ENCODE measurements at regions not wholly inside any gene's neighbourhood (a gene's known extent, or its start where the extent isn't known, plus 50 kb on each side); places are given as distances from the start of the nearest gene placed in this dataset.

DNA sequence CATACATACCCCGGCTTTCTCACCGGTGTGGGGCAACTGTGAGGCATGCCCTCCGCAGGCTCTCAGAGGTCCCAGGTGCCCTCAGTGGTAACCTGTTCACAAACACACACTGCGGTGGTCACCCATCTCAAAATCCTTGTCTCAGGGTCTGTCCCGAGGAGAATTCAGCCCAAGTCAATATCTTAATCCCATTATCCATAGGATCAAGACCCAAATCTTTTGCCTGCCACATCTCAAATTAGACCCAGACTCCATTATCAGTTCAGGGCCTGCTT is 140.8 kb downstream of the CDC5L start:
- Histone ChIP-seq H4K20me1 (ENCODE audit: insufficient read depth, low read length, poor library complexity, severe bottlenecking) (no peaks in the 10 kb centered on the region), H2AFZ (ENCODE audit: low read length) (no peak overlapping the region), H3K4me2 (ENCODE audit: low read depth, low read length, poor library complexity, severe bottlenecking) (no peak overlapping the region), H3F3A (ENCODE audit: low read depth) (no peaks in the 10 kb centered on the region), H3K9ac (ENCODE audit: low read depth, low read length, poor library complexity, severe bottlenecking) (no peak overlapping the region), H3K9me3 (ENCODE audit: insufficient read depth, low read depth, low read length) (no peaks in the 10 kb centered on the region), H3K79me2 (ENCODE audit: insufficient read depth, low read length) (no peaks in the 10 kb centered on the region), H3K4me3 (ENCODE audit: low read length, poor library complexity, severe bottlenecking) (no peak overlapping the region), H3K27me3 (ENCODE audit: insufficient read depth, low read length, poor library complexity, severe bottlenecking) (no peaks in the 10 kb centered on the region), H3K36me3 (ENCODE audit: insufficient read depth, low read length) (no peaks in the 10 kb centered on the region), H3K4me1 (ENCODE audit: insufficient read depth, low read length, poor library complexity, severe bottlenecking) (peaks cover 23% of the 10 kb centered on the region), H3K9me2 (replicated peaks; ENCODE audit: low read depth, low read length) (no peaks in the 10 kb centered on the region)
- TF ChIP-seq EZH2phosphoT487 (IDR thresholded peaks at IDR 0.05; ENCODE audit: borderline replicate concordance) = no peak
- TF ChIP-seq, protein P1, sequence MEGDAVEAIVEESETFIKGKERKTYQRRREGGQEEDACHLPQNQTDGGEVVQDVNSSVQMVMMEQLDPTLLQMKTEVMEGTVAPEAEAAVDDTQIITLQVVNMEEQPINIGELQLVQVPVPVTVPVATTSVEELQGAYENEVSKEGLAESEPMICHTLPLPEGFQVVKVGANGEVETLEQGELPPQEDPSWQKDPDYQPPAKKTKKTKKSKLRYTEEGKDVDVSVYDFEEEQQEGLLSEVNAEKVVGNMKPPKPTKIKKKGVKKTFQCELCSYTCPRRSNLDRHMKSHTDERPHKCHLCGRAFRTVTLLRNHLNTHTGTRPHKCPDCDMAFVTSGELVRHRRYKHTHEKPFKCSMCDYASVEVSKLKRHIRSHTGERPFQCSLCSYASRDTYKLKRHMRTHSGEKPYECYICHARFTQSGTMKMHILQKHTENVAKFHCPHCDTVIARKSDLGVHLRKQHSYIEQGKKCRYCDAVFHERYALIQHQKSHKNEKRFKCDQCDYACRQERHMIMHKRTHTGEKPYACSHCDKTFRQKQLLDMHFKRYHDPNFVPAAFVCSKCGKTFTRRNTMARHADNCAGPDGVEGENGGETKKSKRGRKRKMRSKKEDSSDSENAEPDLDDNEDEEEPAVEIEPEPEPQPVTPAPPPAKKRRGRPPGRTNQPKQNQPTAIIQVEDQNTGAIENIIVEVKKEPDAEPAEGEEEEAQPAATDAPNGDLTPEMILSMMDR (conservative IDR thresholded peaks at IDR 0.05; ENCODE audit: low read length) = no peak

DNA sequence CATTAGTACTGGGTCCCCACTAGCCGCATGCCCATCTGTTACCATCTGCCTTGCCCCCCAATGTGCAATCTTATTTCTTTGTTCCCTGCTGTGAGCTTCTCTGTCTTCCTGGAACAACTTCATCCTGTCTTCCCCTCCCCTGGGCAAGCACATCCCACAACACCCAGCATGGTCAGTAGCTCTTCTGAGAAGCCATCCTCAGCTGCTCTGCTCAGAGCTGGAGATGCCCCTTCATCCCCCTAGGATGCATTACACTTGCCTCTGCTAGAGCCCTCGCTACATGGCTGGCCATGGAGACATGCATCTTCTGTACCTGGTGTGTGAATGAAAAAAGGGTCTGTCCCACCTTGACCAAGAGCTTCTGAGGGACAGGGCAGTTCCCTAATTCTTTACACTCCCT is 141.2 kb downstream of the CDC5L start:
- no peaks in the 10 kb centered on the region for H3K79me2 ChIP-seq (ENCODE audit: insufficient read depth, low read length)
- no peak for TF ChIP-seq EZH2phosphoT487 (IDR thresholded peaks at IDR 0.05; ENCODE audit: borderline replicate concordance)
- TF ChIP-seq, protein P1 (conservative IDR thresholded peaks at IDR 0.05; ENCODE audit: low read length) = no peak
- no peaks in the 10 kb centered on the region for H3F3A ChIP-seq (ENCODE audit: low read depth)
- no peaks in the 10 kb centered on the region for H3K27me3 ChIP-seq (ENCODE audit: insufficient read depth, low read length, poor library complexity, severe bottlenecking)
- H4K20me1 ChIP-seq (ENCODE audit: insufficient read depth, low read length, poor library complexity, severe bottlenecking) = no peaks in the 10 kb centered on the region
- H3K4me1 ChIP-seq (ENCODE audit: insufficient read depth, low read length, poor library complexity, severe bottlenecking) = peaks cover 23% of the 10 kb centered on the region
- H3K9me2 ChIP-seq (replicated peaks; ENCODE audit: low read depth, low read length) = no peaks in the 10 kb centered on the region
- no peaks in the 10 kb centered on the region for H3K36me3 ChIP-seq (ENCODE audit: insufficient read depth, low read length)
- H2AFZ ChIP-seq (ENCODE audit: low read length) = no peak overlapping the region
- H3K4me3 ChIP-seq (ENCODE audit: low read length, poor library complexity, severe bottlenecking) = no peak overlapping the region
- H3K9ac ChIP-seq (ENCODE audit: low read depth, low read length, poor library complexity, severe bottlenecking) = no peak overlapping the region
- H3K4me2 ChIP-seq (ENCODE audit: low read depth, low read length, poor library complexity, severe bottlenecking) = no peak overlapping the region
- H3K9me3 ChIP-seq (ENCODE audit: insufficient read depth, low read depth, low read length) = no peaks in the 10 kb centered on the region

DNA sequence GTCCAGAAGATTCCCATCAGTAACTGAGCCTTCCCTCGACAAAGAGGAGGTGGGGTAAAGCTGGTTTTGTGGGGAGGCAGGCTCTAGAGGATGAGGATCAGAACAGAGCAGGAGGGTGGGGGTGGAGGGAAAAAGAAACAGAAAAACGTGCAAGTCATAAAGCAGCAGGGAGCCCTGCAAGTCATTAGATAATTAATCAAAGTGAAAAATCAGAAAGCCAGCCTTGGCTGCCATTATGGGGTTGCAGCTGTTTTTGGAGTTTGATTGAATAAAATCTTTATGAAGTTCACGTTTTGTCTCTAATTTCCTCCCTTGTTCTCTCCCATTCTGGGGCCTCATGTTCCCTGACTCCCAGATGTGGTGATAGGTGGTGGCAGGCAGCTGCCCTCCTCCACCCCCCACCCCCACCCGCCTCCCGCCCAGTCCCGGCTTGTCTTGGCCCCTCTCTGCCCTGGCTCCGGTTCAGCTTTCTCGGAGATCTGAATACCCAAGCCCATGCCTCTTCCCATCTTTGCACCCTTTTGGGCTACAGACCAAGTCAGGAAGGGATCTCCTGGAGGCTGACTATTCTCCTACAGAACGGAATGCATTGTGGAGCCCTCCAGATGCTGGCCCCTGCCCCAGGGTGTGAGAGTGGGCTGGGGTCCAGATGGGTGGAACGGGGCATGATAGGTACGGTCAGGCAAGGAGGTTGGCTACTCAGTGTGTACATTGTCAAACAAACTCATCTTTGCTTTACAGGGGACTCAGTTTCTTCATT is 141.8 kb downstream of the CDC5L start:
- no peak overlapping the region for H2AFZ ChIP-seq (ENCODE audit: low read length)
- H3K36me3 ChIP-seq (ENCODE audit: insufficient read depth, low read length) = no peaks in the 10 kb centered on the region
- no peak overlapping the region for H3K9ac ChIP-seq (ENCODE audit: low read depth, low read length, poor library complexity, severe bottlenecking)
- peaks cover 23% of the 10 kb centered on the region for H3K4me1 ChIP-seq (ENCODE audit: insufficient read depth, low read length, poor library complexity, severe bottlenecking)
- no peaks in the 10 kb centered on the region for H3K79me2 ChIP-seq (ENCODE audit: insufficient read depth, low read length)
- H3K4me2 ChIP-seq (ENCODE audit: low read depth, low read length, poor library complexity, severe bottlenecking) = no peak overlapping the region
- H3K4me3 ChIP-seq (ENCODE audit: low read length, poor library complexity, severe bottlenecking) = no peak overlapping the region
- no peaks in the 10 kb centered on the region for H3K9me2 ChIP-seq (replicated peaks; ENCODE audit: low read depth, low read length)
- no peaks in the 10 kb centered on the region for H3K9me3 ChIP-seq (ENCODE audit: insufficient read depth, low read depth, low read length)
- TF ChIP-seq EZH2phosphoT487 (IDR thresholded peaks at IDR 0.05; ENCODE audit: borderline replicate concordance) = no peak
- TF ChIP-seq, protein P1 (conservative IDR thresholded peaks at IDR 0.05; ENCODE audit: low read length) = no peak
- H3F3A ChIP-seq (ENCODE audit: low read depth) = no peaks in the 10 kb centered on the region
- no peaks in the 10 kb centered on the region for H3K27me3 ChIP-seq (ENCODE audit: insufficient read depth, low read length, poor library complexity, severe bottlenecking)
- H4K20me1 ChIP-seq (ENCODE audit: insufficient read depth, low read length, poor library complexity, severe bottlenecking) = no peaks in the 10 kb centered on the region

Data from Loucy (cell line).